Caki2 (cell line): ENCODE measurements at regions not wholly inside any gene's neighbourhood (a gene's known extent, or its start where the extent isn't known, plus 50 kb on each side); places are given as distances from the start of the nearest gene placed in this dataset.
"Not testable (repeated sequence)": the region's sequence is repeated elsewhere in the genome, so short reads cannot be mapped to it uniquely, and the experiment has no call there.

Source experiments
- DNase-seq: peaks from one replicate; pipeline ENCODE4 v3.0.0-alpha.2; 2015; ENCODE audit warnings: low read depth
- in situ Hi-C: cut with HindIII; loops from 2 replicates; pipeline ENCODE4 v1.10.0; 2016; ENCODE audit warnings: low sequenced_read_pairs, low pct_unique_long_range_greater_than_20kb, mixed read lengths

- DNase-seq = no peak
- in situ Hi-C loops = no loop called here
Measured at GRCh38 chr9:13439685-13440476, 160.4 kb upstream of the MPDZ start.

GRCh38 chr9:13437866-13438265, 158.4 kb upstream of the MPDZ start:
- in situ Hi-C loops = no loop called here

GRCh38 chr9:13436591-13436990, 157.1 kb upstream of the MPDZ start:
- DNase-seq = no peak
- in situ Hi-C loops = no loop called here

More at GRCh38 chr9:13437866-13438265, 158.4 kb upstream of the MPDZ start:
- no peak for DNase-seq

- in situ Hi-C loops, DNase-seq: not testable (repeated sequence)
Measured at GRCh38 chr9:13433453-13433852, 154.0 kb upstream of the MPDZ start.

GRCh38 chr9:13432904-13433303, 153.4 kb upstream of the MPDZ start:
- in situ Hi-C loops = no loop called here
- DNase-seq = no peak

GRCh38 chr9:13431692-13432091, 152.2 kb upstream of the MPDZ start:
- no peak for DNase-seq
- in situ Hi-C loops = no loop called here

GRCh38 chr9:13431222-13431536, 151.7 kb upstream of the MPDZ start:
- in situ Hi-C loops = no loop called here
- no peak for DNase-seq

- in situ Hi-C loops = no loop called here
- DNase-seq = no peak
Measured at GRCh38 chr9:13430368-13431221, 151.1 kb upstream of the MPDZ start.

GRCh38 chr9:13429301-13430190, 150.1 kb upstream of the MPDZ start:
- in situ Hi-C loops = no loop called here
- DNase-seq = no peak

GRCh38 chr9:13428766-13429165, 149.3 kb upstream of the MPDZ start:
- DNase-seq = no peak
- in situ Hi-C loops = no loop called here

- in situ Hi-C loops = no loop called here
Measured at GRCh38 chr9:13427587-13427986, 148.1 kb upstream of the MPDZ start.

GRCh38 chr9:13426606-13427005, 147.1 kb upstream of the MPDZ start:
- in situ Hi-C loops = no loop called here

More at GRCh38 chr9:13427587-13427986, 148.1 kb upstream of the MPDZ start:
- peak; percentile 37 for DNase-seq

GRCh38 chr9:13424872-13425271, 145.4 kb upstream of the MPDZ start:
- in situ Hi-C loops = no loop called here
- no peak for DNase-seq

More at GRCh38 chr9:13426606-13427005, 147.1 kb upstream of the MPDZ start:
- no peak for DNase-seq

GRCh38 chr9:13424204-13424603, 144.7 kb upstream of the MPDZ start:
- DNase-seq = no peak
- in situ Hi-C loops = no loop called here

GRCh38 chr9:13414349-13414748, 134.9 kb upstream of the MPDZ start:
- in situ Hi-C loops = no loop called here
- no peak for DNase-seq

GRCh38 chr9:13412331-13412730, 132.8 kb upstream of the MPDZ start:
- in situ Hi-C loops = no loop called here
- DNase-seq = no peak

- in situ Hi-C loops = no loop called here
- DNase-seq = no peak
Measured at GRCh38 chr9:13411791-13412190, 132.3 kb upstream of the MPDZ start.

- in situ Hi-C loops = no loop called here
- peak; percentile 39 for DNase-seq
Measured at GRCh38 chr9:13410566-13411031, 131.1 kb upstream of the MPDZ start.
